ENCODE measurements at regions not wholly inside any gene's neighbourhood (a gene's known extent, or its start where the extent isn't known, plus 50 kb on each side); places are given as distances from the start of the nearest gene placed in this dataset.

- TF ChIP-seq CTCF (conservative IDR thresholded peaks at IDR 0.05; ENCODE audit: low read depth, low read length), result no peak
- no peaks in the 10 kb centered on the region for H3K36me3 ChIP-seq (ENCODE audit: insufficient read depth)
- H3K27ac ChIP-seq, result no peak overlapping the region
- H3K4me2 ChIP-seq, result no peak overlapping the region
- no peaks in the 10 kb centered on the region for H4K20me1 ChIP-seq (ENCODE audit: insufficient read depth)
- no peak overlapping the region for H3K9ac ChIP-seq
- H3K27me3 ChIP-seq (ENCODE audit: insufficient read depth, low read depth), result no peaks in the 10 kb centered on the region
- no peaks in the 10 kb centered on the region for H3K79me2 ChIP-seq (ENCODE audit: insufficient read depth, low read depth)
- no peak overlapping the region for H2AFZ ChIP-seq (ENCODE audit: low read depth)
- H3K4me3 ChIP-seq (IDR thresholded peaks at IDR 0.05; ENCODE audit: insufficient read depth, low read depth, low read length), result no peak overlapping the region
- H3K4me1 ChIP-seq (ENCODE audit: low read depth, poor library complexity, severe bottlenecking), result no peaks in the 10 kb centered on the region
Observed at GRCh38 chr9:13430368-13431221, 151.1 kb upstream of the MPDZ start.

DNA sequence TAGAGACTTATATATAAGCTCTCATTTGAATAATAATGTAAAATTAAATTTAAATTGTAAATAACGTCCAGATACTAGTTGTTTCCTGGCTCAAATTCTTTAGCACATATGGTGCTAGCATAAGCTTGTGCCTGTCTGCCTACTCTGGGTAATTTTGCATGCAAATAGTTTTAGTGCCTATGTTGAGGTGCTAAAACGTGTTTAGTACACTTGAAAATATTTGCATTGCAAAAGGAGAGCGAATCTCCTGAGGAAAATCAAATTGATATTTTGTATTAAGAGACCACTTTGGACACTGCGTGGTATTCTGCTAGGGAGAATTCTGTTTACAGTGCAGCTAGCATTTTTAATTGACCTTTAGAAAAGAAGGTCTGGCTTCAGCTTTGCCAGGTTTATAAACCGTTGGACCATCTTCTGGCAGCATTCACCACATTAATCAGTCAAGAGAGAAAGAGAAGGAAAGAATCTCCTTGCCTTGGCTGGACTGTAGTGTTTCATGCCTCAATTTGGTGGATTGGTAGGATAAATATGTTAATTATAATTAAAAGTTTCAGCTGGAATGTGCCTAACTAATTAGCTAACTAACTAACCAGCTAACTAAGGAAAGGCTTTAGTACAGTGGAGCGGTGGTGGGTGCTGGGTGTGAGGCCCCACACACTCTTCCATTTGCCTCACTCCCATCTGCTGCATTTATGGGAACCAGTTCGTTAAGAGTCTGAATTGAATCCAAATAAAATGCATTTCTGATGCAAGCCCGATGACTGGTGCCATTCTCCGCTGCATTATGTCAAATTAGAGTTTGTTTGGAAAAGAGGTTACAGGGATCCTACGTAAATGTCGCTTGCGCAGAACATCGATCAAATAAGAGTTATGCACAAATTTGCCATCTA is 150.1 kb upstream of the MPDZ start:
- Histone ChIP-seq H3K27ac (no peak overlapping the region), H3K4me1 (ENCODE audit: low read depth, poor library complexity, severe bottlenecking) (no peaks in the 10 kb centered on the region), H3K4me3 (IDR thresholded peaks at IDR 0.05; ENCODE audit: insufficient read depth, low read depth, low read length) (no peak overlapping the region), H4K20me1 (ENCODE audit: insufficient read depth) (no peaks in the 10 kb centered on the region), H3K36me3 (ENCODE audit: insufficient read depth) (no peaks in the 10 kb centered on the region), H3K9ac (no peak overlapping the region), H3K79me2 (ENCODE audit: insufficient read depth, low read depth) (no peaks in the 10 kb centered on the region), H2AFZ (ENCODE audit: low read depth) (no peak overlapping the region), H3K27me3 (ENCODE audit: insufficient read depth, low read depth) (no peaks in the 10 kb centered on the region), H3K4me2 (no peak overlapping the region)
- TF ChIP-seq CTCF (conservative IDR thresholded peaks at IDR 0.05; ENCODE audit: low read depth, low read length), result no peak

DNA sequence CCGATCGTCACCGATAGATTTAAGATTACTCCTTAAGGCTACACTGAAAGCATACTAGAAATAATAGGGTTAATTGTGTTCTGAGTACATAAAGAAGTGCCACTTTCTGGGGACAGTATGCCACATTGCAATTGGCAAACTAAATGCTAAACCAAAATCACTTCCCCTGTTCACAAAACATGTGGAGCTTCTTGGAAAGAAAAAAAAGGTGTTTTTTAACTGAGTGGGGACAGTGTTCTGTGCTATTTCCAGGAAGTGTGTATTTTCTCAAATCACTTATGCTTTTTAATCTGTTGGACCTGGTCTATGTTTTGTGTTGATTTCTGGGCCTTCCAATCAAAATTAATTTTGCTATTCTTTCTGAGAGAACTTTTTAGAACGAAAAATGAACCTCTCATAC is 149.3 kb upstream of the MPDZ start:
- no peak overlapping the region for H3K4me3 ChIP-seq (IDR thresholded peaks at IDR 0.05; ENCODE audit: insufficient read depth, low read depth, low read length)
- H4K20me1 ChIP-seq (ENCODE audit: insufficient read depth), result no peaks in the 10 kb centered on the region
- H3K27me3 ChIP-seq (ENCODE audit: insufficient read depth, low read depth), result no peaks in the 10 kb centered on the region
- no peak overlapping the region for H3K4me2 ChIP-seq
- no peak overlapping the region for H3K9ac ChIP-seq
- H3K36me3 ChIP-seq (ENCODE audit: insufficient read depth), result no peaks in the 10 kb centered on the region
- H3K27ac ChIP-seq, result no peak overlapping the region
- no peak overlapping the region for H2AFZ ChIP-seq (ENCODE audit: low read depth)
- TF ChIP-seq CTCF (conservative IDR thresholded peaks at IDR 0.05; ENCODE audit: low read depth, low read length), result no peak
- no peaks in the 10 kb centered on the region for H3K4me1 ChIP-seq (ENCODE audit: low read depth, poor library complexity, severe bottlenecking)
- no peaks in the 10 kb centered on the region for H3K79me2 ChIP-seq (ENCODE audit: insufficient read depth, low read depth)

GRCh38 chr9:13427587-13427986 is 148.1 kb upstream of the MPDZ start:
- Histone ChIP-seq H3K9ac (no peak overlapping the region), H3K36me3 (ENCODE audit: insufficient read depth) (no peaks in the 10 kb centered on the region), H2AFZ (ENCODE audit: low read depth) (no peak overlapping the region), H3K4me2 (no peak overlapping the region), H3K27ac (no peak overlapping the region), H3K27me3 (ENCODE audit: insufficient read depth, low read depth) (no peaks in the 10 kb centered on the region), H3K4me3 (IDR thresholded peaks at IDR 0.05; ENCODE audit: insufficient read depth, low read depth, low read length) (no peak overlapping the region), H4K20me1 (ENCODE audit: insufficient read depth) (no peaks in the 10 kb centered on the region), H3K79me2 (ENCODE audit: insufficient read depth, low read depth) (no peaks in the 10 kb centered on the region), H3K4me1 (ENCODE audit: low read depth, poor library complexity, severe bottlenecking) (no peaks in the 10 kb centered on the region)
- peak; percentile 87 for TF ChIP-seq CTCF (conservative IDR thresholded peaks at IDR 0.05; ENCODE audit: low read depth, low read length)

Data from KMS-11 (cell line).